HFFc6 (cell line): ENCODE measurements at regions not wholly inside any gene's neighbourhood (a gene's known extent, or its start where the extent isn't known, plus 50 kb on each side); places are given as distances from the start of the nearest gene placed in this dataset.

Experiments
- DNase-seq: peaks from one replicate; pipeline ENCODE4 v3.0.0-alpha.2; 2018
- H3K27ac Mint-ChIP-seq: 2 replicates; pipeline ENCODE4 v1.8.0; 2020; ENCODE audit warnings: mild to moderate bottlenecking, mixed read lengths
- H3K27me3 Mint-ChIP-seq: 2 replicates; pipeline ENCODE4 v1.8.0; 2021; ENCODE audit warnings: mild to moderate bottlenecking, moderate library complexity, mixed read lengths; ENCODE audit not compliant: insufficient read depth
- H3K36me3 Mint-ChIP-seq: 2 replicates; pipeline ENCODE4 v1.8.0; 2021; ENCODE audit warnings: low read depth, mixed read lengths
- H3K4me1 Mint-ChIP-seq: 2 replicates; pipeline ENCODE4 v1.8.0; 2020; ENCODE audit warnings: low read depth, mixed read lengths
- H3K4me3 Mint-ChIP-seq: 2 replicates; pipeline ENCODE4 v1.8.0; 2020; ENCODE audit warnings: mild to moderate bottlenecking, moderate library complexity, mixed read lengths
- H3K9me3 Mint-ChIP-seq: 2 replicates; pipeline ENCODE4 v1.8.0; 2020; ENCODE audit warnings: mild to moderate bottlenecking, mixed read lengths
- TF ChIP-seq, protein P1 (sequence below): fragments of 200-600 bp; sonication (generic); IDR thresholded peaks from 2 replicates; pipeline ENCODE4 v1.5.0; 2021; ENCODE audit warnings: antibody characterized with exemption, mild to moderate bottlenecking

DNA sequence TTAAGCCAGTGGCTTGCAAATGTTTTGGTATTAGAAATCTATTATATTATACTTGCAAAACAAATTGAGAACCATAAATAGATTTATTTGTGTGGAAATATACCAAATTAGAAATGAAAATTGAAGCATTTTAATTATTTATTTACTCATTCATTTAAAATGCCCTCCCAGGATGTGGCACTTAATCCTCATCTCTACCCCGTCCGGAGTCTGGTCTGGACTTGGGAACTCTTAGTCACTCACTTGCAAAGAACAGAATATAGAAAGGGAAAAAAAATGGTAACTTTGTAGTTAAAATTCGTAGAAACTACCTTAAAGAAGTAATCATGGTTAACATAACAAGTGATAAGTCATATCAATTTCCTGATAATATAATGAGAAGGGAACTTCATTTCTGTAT, 775.9 kb upstream of the INTU start:
- Mint-ChIP-seq H3K4me3 (no peak overlapping the region), H3K4me1 (peaks cover 11% of the 10 kb centered on the region), H3K9me3 (peaks cover 5% of the 10 kb centered on the region; the same call in 1 of the 2 replicates), H3K36me3 (peaks cover 5% of the 10 kb centered on the region; the same call in 1 of the 2 replicates), H3K27ac (no peak overlapping the region), H3K27me3 (no peaks in the 10 kb centered on the region)
- no peak for DNase-seq
- TF ChIP-seq, protein P1, sequence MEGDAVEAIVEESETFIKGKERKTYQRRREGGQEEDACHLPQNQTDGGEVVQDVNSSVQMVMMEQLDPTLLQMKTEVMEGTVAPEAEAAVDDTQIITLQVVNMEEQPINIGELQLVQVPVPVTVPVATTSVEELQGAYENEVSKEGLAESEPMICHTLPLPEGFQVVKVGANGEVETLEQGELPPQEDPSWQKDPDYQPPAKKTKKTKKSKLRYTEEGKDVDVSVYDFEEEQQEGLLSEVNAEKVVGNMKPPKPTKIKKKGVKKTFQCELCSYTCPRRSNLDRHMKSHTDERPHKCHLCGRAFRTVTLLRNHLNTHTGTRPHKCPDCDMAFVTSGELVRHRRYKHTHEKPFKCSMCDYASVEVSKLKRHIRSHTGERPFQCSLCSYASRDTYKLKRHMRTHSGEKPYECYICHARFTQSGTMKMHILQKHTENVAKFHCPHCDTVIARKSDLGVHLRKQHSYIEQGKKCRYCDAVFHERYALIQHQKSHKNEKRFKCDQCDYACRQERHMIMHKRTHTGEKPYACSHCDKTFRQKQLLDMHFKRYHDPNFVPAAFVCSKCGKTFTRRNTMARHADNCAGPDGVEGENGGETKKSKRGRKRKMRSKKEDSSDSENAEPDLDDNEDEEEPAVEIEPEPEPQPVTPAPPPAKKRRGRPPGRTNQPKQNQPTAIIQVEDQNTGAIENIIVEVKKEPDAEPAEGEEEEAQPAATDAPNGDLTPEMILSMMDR, result no peak

DNA sequence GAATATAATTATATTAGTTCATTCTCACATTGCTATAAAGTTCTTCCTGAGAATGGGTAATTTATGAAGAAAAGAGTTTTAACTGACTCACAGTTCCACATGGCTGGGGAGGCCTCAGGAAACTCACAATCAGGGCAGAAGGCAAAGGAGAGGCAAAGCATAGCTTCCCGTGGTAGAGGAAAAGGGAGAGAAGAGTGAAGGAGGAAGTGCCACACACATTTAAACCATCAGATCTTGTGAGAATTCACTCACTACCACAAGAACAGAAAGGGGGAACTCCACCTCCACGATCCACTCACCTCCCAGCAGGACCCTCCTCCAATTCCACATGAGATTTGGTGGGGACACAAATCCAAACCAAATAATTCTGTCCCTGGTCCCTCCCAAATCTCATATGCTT, 773.4 kb upstream of the INTU start:
- H3K4me3 Mint-ChIP-seq, result no peak overlapping the region
- no peak overlapping the region for H3K27ac Mint-ChIP-seq
- peaks cover 10% of the 10 kb centered on the region; the same call in 1 of the 2 replicates for H3K4me1 Mint-ChIP-seq
- H3K36me3 Mint-ChIP-seq, result peaks cover 10% of the 10 kb centered on the region; the same call in 1 of the 2 replicates
- TF ChIP-seq, protein P1, result no peak
- no peaks in the 10 kb centered on the region for H3K27me3 Mint-ChIP-seq
- peaks cover 10% of the 10 kb centered on the region; the same call in 1 of the 2 replicates for H3K9me3 Mint-ChIP-seq
- no peak for DNase-seq

DNA sequence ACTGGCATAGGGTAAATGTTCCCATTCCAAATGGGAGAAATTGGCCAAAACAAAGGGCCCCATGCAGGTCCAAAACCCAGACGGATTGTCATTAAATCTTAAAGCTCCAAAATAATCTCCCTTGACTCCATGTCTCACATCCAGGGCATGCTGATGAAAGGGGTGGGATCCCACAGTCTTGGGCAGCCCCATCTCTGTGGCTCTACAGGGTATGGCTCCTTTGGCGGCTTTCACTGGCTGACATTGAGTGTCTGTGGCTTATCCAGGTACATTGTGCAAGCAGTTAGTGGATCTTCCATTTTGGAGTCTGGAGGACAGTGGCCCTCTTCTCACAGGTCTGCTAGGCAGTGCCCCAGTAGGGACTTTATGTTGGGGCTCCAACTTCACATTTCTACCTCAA, 772.9 kb upstream of the INTU start:
- Mint-ChIP-seq H3K36me3 (peaks cover 10% of the 10 kb centered on the region; the same call in 1 of the 2 replicates), H3K4me3 (no peak overlapping the region), H3K4me1 (peaks cover 10% of the 10 kb centered on the region; the same call in 1 of the 2 replicates), H3K27ac (no peak overlapping the region), H3K9me3 (peaks cover 10% of the 10 kb centered on the region; the same call in 1 of the 2 replicates), H3K27me3 (no peaks in the 10 kb centered on the region)
- TF ChIP-seq, protein P1, result no peak
- no peak for DNase-seq

DNA sequence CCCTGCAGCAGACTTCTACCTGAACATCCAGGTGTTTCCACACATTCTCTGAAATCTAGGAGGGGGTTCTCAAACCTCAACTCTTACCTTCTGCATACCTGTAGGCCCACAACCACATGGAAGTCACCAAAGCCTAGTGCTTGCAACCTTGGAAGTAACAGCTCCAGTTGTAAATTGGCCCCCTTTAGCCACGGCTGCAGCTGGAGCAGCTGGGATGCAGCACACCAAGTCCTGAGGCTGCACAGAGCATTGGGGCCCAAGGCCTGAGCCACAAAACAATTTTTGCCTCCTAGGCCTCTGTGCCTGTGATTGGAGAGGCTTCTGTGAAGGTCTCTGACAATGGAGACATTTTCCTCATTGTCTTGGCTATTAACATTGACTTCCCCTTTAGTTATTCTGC, 772.4 kb upstream of the INTU start:
- H3K27ac Mint-ChIP-seq, result no peak overlapping the region
- TF ChIP-seq, protein P1, result no peak
- peaks cover 10% of the 10 kb centered on the region; the same call in 1 of the 2 replicates for H3K9me3 Mint-ChIP-seq
- peaks cover 10% of the 10 kb centered on the region; the same call in 1 of the 2 replicates for H3K4me1 Mint-ChIP-seq
- H3K4me3 Mint-ChIP-seq, result no peak overlapping the region
- peaks cover 10% of the 10 kb centered on the region for H3K36me3 Mint-ChIP-seq
- no peaks in the 10 kb centered on the region for H3K27me3 Mint-ChIP-seq
- no peak for DNase-seq

DNA sequence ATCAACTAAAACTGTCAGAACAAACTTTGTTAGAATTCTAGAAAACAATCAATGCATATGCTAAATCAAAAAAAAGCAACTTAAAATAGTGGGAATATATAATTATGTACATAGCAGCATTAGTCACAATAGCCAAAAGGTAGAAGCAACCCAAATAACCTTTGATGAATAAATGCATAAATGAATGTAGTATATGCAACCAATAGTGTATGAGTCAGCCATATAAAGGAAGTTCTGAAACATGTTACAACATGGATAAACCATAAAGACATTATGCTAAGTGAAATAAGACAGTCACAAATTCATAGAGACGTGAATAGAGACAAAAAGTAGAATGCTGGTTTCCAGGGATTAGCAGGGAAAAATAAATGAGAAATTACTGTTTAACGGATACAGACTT, 762.8 kb upstream of the INTU start:
- H3K9me3 Mint-ChIP-seq, result peaks cover 33% of the 10 kb centered on the region
- no peak for DNase-seq
- H3K27me3 Mint-ChIP-seq, result no peaks in the 10 kb centered on the region; the same call in 1 of the 2 replicates
- H3K4me1 Mint-ChIP-seq, result no peaks in the 10 kb centered on the region
- H3K4me3 Mint-ChIP-seq, result no peak overlapping the region
- no peak overlapping the region for H3K27ac Mint-ChIP-seq
- TF ChIP-seq, protein P1, result no peak
- peaks cover 37% of the 10 kb centered on the region for H3K36me3 Mint-ChIP-seq
